ENCODE measurements at regions not wholly inside any gene's neighbourhood (a gene's known extent, or its start where the extent isn't known, plus 50 kb on each side); places are given as distances from the start of the nearest gene placed in this dataset.
A peak's percentile ranks its signal among the peaks of the same experiment; 100 is the strongest.

- TF ChIP-seq RARG (CRISPR knock-in tag; IDR thresholded peaks at IDR 0.05; ENCODE audit: low read depth) (no peak), ZBTB37 (CRISPR knock-in tag; IDR thresholded peaks at IDR 0.05) (0 out of 2 replicates have a peak, but pooled peaks have one; percentile 15), ZNF513 (CRISPR knock-in tag; conservative IDR thresholded peaks at IDR 0.05) (no peak), FOXP4 (CRISPR knock-in tag; IDR thresholded peaks at IDR 0.05) (peak; percentile 38; the same call in 1 of the 2 replicates), ZNF276 (CRISPR knock-in tag; IDR thresholded peaks at IDR 0.05; ENCODE audit: low read depth) (no peak), HIVEP1 (CRISPR knock-in tag; IDR thresholded peaks at IDR 0.05) (peak; percentile 30; the same call in 1 of the 2 replicates), POLR2G (IDR thresholded peaks at IDR 0.05; ENCODE audit: low read depth, low read length) (no peak), U2AF2 (IDR thresholded peaks at IDR 0.05; ENCODE audit: low read depth, low read length) (no peak), IRF2 (CRISPR knock-in tag; IDR thresholded peaks at IDR 0.05) (no peak), ZBTB44 (CRISPR knock-in tag; IDR thresholded peaks at IDR 0.05) (no peak), ZNF235 (CRISPR knock-in tag; IDR thresholded peaks at IDR 0.05; ENCODE audit: borderline replicate concordance) (no peak), E2F5 (CRISPR knock-in tag; conservative IDR thresholded peaks at IDR 0.05) (no peak), ZNF556 (CRISPR knock-in tag; IDR thresholded peaks at IDR 0.05; ENCODE audit: borderline replicate concordance) (peak; percentile 80; the same call in 1 of the 2 replicates), USF2 (IDR thresholded peaks at IDR 0.05; ENCODE audit: low read depth, low read length) (no peak), USF2 (CRISPR knock-in tag; IDR thresholded peaks at IDR 0.05; ENCODE audit: borderline replicate concordance) (no peak), SMAD9 (CRISPR knock-in tag; IDR thresholded peaks at IDR 0.05) (no peak), ZNF749 (CRISPR knock-in tag; IDR thresholded peaks at IDR 0.05; ENCODE audit: borderline replicate concordance) (no peak)
These were observed 77.2 kb upstream of the BHLHE23 start (continued) for GRCh38 chr20:63083831-63084562.

Data from HepG2 (cell line).